ENCODE measurements at regions not wholly inside any gene's neighbourhood (a gene's known extent, or its start where the extent isn't known, plus 50 kb on each side); places are given as distances from the start of the nearest gene placed in this dataset.

GRCh38 chrX:10841579-10841978 lies 221.2 kb upstream of the MID1 start:
- no peak overlapping the region for H3K27ac ChIP-seq
- DNase-seq: no peak
- intact Hi-C loops (cut with DNase I; ENCODE audit: low total_unique reads): no loop called here
- H3K9me3 ChIP-seq: no peaks in the 10 kb centered on the region
- H3K27me3 ChIP-seq (replicated peaks in 1 of 7): no peaks in the 10 kb centered on the region
- H3K4me3 ChIP-seq: no peak overlapping the region
- TF ChIP-seq CTCF (IDR thresholded peaks at IDR 0.05 in 8 of 11, conservative IDR thresholded peaks at IDR 0.05 in 3 of 11): no peak
- TF ChIP-seq POLR2A (IDR thresholded peaks at IDR 0.05): no peak
- no peak for TF ChIP-seq POLR2AphosphoS5 (IDR thresholded peaks at IDR 0.05)
- no peaks in the 10 kb centered on the region for H3K4me1 ChIP-seq
- no peaks in the 10 kb centered on the region for H3K36me3 ChIP-seq
- 65 to 93% (median 79%) methylated on average over 4 of the region's 4 CpGs for WGBS, 5 donors

- WGBS, 5 donors: 71 to 88% (median 81%) methylated on average over 4 of the region's 4 CpGs
- H3K27me3 ChIP-seq (replicated peaks in 1 of 7): no peaks in the 10 kb centered on the region
- H3K9me3 ChIP-seq: no peaks in the 10 kb centered on the region
- intact Hi-C loops (cut with DNase I; ENCODE audit: low total_unique reads): no loop called here
- TF ChIP-seq POLR2AphosphoS5 (IDR thresholded peaks at IDR 0.05): no peak
- TF ChIP-seq CTCF (IDR thresholded peaks at IDR 0.05 in 8 of 11, conservative IDR thresholded peaks at IDR 0.05 in 3 of 11): no peak
- no peak for TF ChIP-seq POLR2A (IDR thresholded peaks at IDR 0.05)
- no peak for DNase-seq
- H3K36me3 ChIP-seq: no peaks in the 10 kb centered on the region
- H3K4me3 ChIP-seq: no peak overlapping the region
- no peak overlapping the region for H3K27ac ChIP-seq
- no peaks in the 10 kb centered on the region for H3K4me1 ChIP-seq
Observed at GRCh38 chrX:10842646-10843045, 222.3 kb upstream of the MID1 start.

- Histone ChIP-seq H3K27me3 (replicated peaks in 1 of 7) (no peaks in the 10 kb centered on the region), H3K9me3 (peaks cover 0 to 4% (median 0%) of the 10 kb centered on the region in 8 donors), H3K36me3 (no peaks in the 10 kb centered on the region), H3K4me1 (no peaks in the 10 kb centered on the region), H3K27ac (no peak overlapping the region), H3K4me3 (no peak overlapping the region)
- intact Hi-C loops (cut with DNase I; ENCODE audit: low total_unique reads): no loop called here
- no peak for DNase-seq
- TF ChIP-seq POLR2A (IDR thresholded peaks at IDR 0.05) (no peak), POLR2AphosphoS5 (IDR thresholded peaks at IDR 0.05) (no peak), CTCF (IDR thresholded peaks at IDR 0.05 in 8 of 11, conservative IDR thresholded peaks at IDR 0.05 in 3 of 11) (no peak)
Observed at GRCh38 chrX:10847333-10847732, 226.9 kb upstream of the MID1 start.

GRCh38 chrX:10851809-10852208 lies 231.4 kb upstream of the MID1 start:
- no peak overlapping the region for H3K27ac ChIP-seq
- H3K9me3 ChIP-seq: peaks cover 0 to 4% (median 0%) of the 10 kb centered on the region in 8 donors
- no peaks in the 10 kb centered on the region for H3K36me3 ChIP-seq
- intact Hi-C loops (cut with DNase I; ENCODE audit: low total_unique reads): no loop called here
- TF ChIP-seq POLR2A (IDR thresholded peaks at IDR 0.05) (no peak), CTCF (IDR thresholded peaks at IDR 0.05 in 8 of 11, conservative IDR thresholded peaks at IDR 0.05 in 3 of 11) (no peak), POLR2AphosphoS5 (IDR thresholded peaks at IDR 0.05) (no peak)
- H3K4me1 ChIP-seq: no peaks in the 10 kb centered on the region
- no peak overlapping the region for H3K4me3 ChIP-seq
- H3K27me3 ChIP-seq (replicated peaks in 1 of 7): no peaks in the 10 kb centered on the region
- DNase-seq: no peak

Data from spleen (tissue), 11 donors.